Neutrophil (primary cell): ENCODE measurements at regions not wholly inside any gene's neighbourhood (a gene's known extent, or its start where the extent isn't known, plus 50 kb on each side); places are given as distances from the start of the nearest gene placed in this dataset.

Experiments
- H3K27ac ChIP-seq: fragments of 200-600 bp; sonication (generic); 2 replicates; pipeline ENCODE4 v1.5.1; 2016; ENCODE audit warnings: mild to moderate bottlenecking, moderate library complexity
- H3K27me3 ChIP-seq: fragments of 200-600 bp; sonication (generic); 2 replicates; pipeline ENCODE4 v1.6.0; 2016; ENCODE audit warnings: mild to moderate bottlenecking
- H3K36me3 ChIP-seq: fragments of 200-600 bp; sonication (generic); 2 replicates; pipeline ENCODE4 v1.5.1; 2017
- H3K4me1 ChIP-seq, 2 experiments: fragments of 200-600 bp in 1 of 2; sonication (generic) in 1 of 2; 1 replicate in 1 of 2; 2 replicates in 1 of 2; pipeline versions ENCODE4 v1.5.1 to v1.6.1; 2013 to 2016; ENCODE audit warnings: low read depth in 1 of 2, low read length in 1 of 2, mild to moderate bottlenecking in 1 of 2, moderate library complexity in 1 of 2; ENCODE audit not compliant: control insufficient read depth in 1 of 2, insufficient read depth in 1 of 2
- H3K4me3 ChIP-seq, 2 experiments: fragments of 200-600 bp in 1 of 2; sonication (generic) in 1 of 2; 1 replicate in 1 of 2; 2 replicates in 1 of 2; pipeline ENCODE4 v1.5.1; 2013 to 2016; ENCODE audit warnings: low read depth in 1 of 2, low read length in 1 of 2, mild to moderate bottlenecking in 1 of 2, moderate library complexity in 1 of 2
- H3K9me3 ChIP-seq: fragments of 200-600 bp; sonication (generic); 2 replicates; pipeline ENCODE4 v1.5.1; 2016
- CTCF ChIP-seq: fragments of 200-600 bp; sonication (generic); IDR thresholded peaks from 2 replicates; pipeline ENCODE4 v1.5.1; 2016; ENCODE audit warnings: antibody characterized with exemption

- Histone ChIP-seq H3K4me1 (no peaks in the 10 kb centered on the region), H3K9me3 (no peaks in the 10 kb centered on the region), H3K27me3 (peaks cover 7% of the 10 kb centered on the region), H3K27ac (no peak overlapping the region), H3K4me3 (no peak overlapping the region), H3K36me3 (no peaks in the 10 kb centered on the region)
- no peak for TF ChIP-seq CTCF
Measured at GRCh38 chr13:26880735-26881134, 120.1 kb upstream of the GPR12 start.

DNA sequence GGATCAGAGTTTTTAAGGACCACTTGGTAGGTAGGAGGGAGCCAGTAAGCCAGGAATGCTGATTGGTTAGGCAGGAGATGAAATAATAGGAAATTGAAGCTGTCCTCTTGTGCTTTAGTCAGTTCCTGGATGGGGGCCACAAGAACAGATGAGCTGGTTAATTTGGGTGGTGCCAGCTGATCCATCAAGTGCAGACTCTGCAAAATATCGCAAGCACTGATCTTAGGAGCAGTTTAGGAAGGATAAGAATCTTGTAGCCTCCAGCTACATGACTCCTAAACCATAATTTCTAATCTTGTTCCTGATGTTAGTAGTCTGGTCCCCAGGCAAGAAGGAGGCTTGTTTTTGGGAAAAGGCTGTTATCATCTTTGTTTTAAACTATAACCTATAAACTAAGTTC, 117.9 kb upstream of the GPR12 start:
- no peak for TF ChIP-seq CTCF
- Histone ChIP-seq H3K4me1 (no peaks in the 10 kb centered on the region), H3K9me3 (no peaks in the 10 kb centered on the region)

GRCh38 chr13:26873386-26873698, 112.8 kb upstream of the GPR12 start:
- H3K27me3 ChIP-seq: no peaks in the 10 kb centered on the region
- no peak for TF ChIP-seq CTCF
- no peak overlapping the region for H3K4me3 ChIP-seq
- H3K27ac ChIP-seq: no peak overlapping the region
- no peaks in the 10 kb centered on the region for H3K4me1 ChIP-seq
- no peaks in the 10 kb centered on the region for H3K36me3 ChIP-seq
- no peaks in the 10 kb centered on the region for H3K9me3 ChIP-seq

More for the DNA sequence above, 117.9 kb upstream of the GPR12 start:
- no peak overlapping the region for H3K27ac ChIP-seq
- peaks cover 7% of the 10 kb centered on the region for H3K27me3 ChIP-seq
- no peaks in the 10 kb centered on the region for H3K36me3 ChIP-seq
- no peak overlapping the region for H3K4me3 ChIP-seq

GRCh38 chr13:26872525-26873385, 112.2 kb upstream of the GPR12 start:
- Histone ChIP-seq H3K27ac (no peak overlapping the region), H3K4me1 (no peaks in the 10 kb centered on the region), H3K4me3 (no peak overlapping the region), H3K27me3 (no peaks in the 10 kb centered on the region), H3K9me3 (no peaks in the 10 kb centered on the region), H3K36me3 (no peaks in the 10 kb centered on the region)
- no peak for TF ChIP-seq CTCF

GRCh38 chr13:26867451-26868091, 107.0 kb upstream of the GPR12 start:
- Histone ChIP-seq H3K27me3 (peaks cover 3% of the 10 kb centered on the region), H3K9me3 (no peaks in the 10 kb centered on the region), H3K4me1 (no peaks in the 10 kb centered on the region), H3K36me3 (no peaks in the 10 kb centered on the region), H3K4me3 (no peak overlapping the region), H3K27ac (no peak overlapping the region)
- no peak for TF ChIP-seq CTCF
